ENCODE measurements at regions not wholly inside any gene's neighbourhood (a gene's known extent, or its start where the extent isn't known, plus 50 kb on each side); places are given as distances from the start of the nearest gene placed in this dataset.
"Not testable (repeated sequence)": the region's sequence is repeated elsewhere in the genome, so short reads cannot be mapped to it uniquely, and the experiment has no call there.

DNA sequence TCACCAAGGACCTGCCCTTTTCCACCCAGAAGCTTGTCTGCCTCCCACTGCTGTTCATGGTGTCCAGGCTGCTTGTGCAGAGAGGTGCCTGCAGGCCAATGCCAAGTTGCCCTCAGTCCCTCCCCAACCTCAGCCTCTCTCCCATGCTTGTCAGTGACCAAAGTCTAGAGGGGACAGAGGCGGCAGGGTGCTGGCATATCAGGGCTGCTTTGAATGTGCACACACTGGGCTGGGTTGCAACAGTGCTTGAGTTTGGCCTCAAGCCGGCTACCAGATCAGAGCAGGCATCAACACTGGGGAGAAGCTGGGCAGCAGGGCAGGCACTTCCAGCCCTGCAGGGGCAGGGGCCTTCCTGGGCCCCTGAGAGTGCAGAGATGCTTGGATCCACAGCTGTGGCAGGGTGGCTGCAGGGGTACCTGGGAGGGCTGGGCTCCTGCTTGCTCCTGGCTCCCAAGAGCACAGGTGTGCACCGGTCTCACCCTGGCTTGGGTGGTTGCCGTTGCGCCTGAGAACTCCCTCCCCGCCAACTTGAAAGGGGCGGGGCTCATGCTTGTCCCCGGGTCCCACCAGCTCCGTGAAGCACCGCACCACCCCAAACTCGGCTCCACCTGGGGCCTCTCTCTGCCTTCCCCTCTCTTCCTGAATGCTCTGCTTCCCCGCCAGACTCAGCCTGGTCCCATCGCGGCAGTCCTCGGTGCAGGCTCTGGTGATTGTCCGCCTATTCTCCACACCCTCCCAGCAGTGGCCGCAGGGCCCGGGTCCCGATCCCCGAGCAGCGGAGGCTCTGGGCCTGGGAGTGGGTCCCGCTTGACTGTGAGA, 1681.9 kb upstream of the ADGRL3 start:
- no peak for DNase-seq

GRCh38 chr4:59525885-59526284, 1674.2 kb upstream of the ADGRL3 start:
- no peak for DNase-seq

DNA sequence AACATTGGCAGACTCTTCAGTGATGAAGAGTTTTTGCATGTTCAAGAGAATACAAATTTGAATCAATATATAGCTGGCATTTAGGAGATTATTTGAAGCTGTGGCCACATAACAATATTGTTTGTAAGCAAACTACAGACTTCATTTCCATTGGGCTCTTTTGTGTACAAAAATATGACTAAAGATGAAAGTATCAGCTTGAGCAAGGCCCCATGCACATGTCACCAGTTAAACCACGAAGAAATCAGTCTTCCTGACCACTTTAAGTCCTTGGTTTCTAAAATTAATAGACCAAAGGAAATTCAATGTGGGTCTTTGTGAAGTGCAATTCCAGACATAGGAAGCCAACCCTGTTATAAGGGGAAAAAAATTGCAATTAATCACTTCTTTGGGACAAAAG, 1664.6 kb upstream of the ADGRL3 start:
- DNase-seq, result no peak

DNA sequence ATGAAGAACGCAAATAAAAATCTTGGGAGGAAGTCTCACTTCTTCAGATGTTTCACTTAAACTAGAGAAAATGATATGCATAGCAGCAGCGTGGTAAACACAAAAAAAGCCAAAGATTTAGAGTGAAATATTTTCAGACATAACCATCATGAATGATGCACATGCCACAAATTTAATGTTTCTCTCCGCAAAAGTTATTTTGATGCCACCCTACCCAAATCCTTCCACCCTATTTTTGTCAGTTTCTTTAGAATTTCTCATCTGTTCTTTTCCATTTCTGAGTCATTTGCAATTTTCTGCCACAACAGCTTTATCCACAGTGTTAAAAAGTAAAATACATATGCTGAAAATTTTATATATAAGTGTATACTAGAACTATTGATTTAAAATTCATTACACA, 1663.7 kb upstream of the ADGRL3 start:
- DNase-seq, result no peak

DNA sequence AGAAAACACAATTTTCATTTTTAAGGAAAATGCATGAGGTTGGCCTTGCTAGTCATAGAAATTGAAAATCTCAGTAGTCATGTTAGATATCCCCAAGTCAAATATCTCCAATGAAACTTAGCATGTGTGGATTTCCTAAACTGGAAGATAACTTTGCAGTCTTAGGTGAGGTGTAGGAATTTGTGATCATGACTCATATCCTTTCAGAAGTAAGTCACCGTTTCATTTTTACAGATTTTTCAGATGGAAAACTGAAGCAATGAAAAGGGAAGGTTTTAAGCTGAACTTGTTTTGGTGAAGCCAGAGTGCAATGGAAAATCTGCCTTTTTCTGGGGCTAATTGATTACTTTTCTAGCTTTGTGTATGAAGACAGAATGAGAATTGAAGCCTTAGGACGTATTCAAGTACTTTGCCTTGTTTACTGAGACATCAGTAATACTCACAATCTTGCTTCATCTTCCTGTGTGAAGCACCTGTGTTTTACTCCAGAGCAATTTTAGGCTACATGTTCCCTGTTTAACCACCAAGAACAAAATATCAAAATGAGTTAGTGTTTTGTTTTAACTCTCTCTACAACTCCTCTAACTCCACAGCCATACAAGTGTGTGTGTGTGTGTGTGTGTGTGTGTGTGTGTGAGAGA, 1662.8 kb upstream of the ADGRL3 start:
- DNase-seq, result no peak

- DNase-seq, result no peak
Measured at GRCh38 chr4:59539401-59539800, 1660.7 kb upstream of the ADGRL3 start.

GRCh38 chr4:59540311-59540710, 1659.8 kb upstream of the ADGRL3 start:
- DNase-seq, result no peak

DNA sequence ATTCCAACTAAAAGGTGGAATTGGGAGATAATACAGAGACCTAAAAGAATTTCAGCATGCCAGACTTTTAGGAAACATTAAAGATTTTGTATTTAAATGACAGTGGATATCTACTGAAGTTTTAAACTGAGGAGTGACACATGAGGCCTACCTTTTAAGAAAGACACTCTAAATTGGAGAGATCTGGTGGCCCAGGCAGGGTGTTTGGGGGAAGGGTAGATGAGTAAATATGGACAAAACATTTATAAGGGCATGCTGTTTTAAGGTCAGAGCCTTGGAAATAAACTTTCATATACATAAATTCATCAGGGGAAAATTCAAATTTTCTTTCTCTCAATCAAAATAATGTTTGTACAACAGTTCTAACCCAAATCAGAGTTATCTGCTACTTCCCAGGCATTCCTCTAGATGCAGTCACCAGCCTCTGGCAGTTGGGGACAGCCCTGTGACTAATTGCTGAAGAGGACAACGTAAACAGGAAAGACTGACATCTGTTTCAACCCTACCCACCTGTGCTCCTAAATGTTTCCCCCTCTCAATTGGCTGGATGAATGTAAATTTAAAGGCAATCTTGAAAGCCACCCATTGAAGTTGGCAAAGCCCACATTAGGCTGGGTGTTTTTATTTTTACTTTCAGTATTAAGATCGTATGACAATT, 1646.9 kb upstream of the ADGRL3 start:
- DNase-seq, result peak; percentile 23

GRCh38 chr4:59553721-59554091, 1646.4 kb upstream of the ADGRL3 start:
- DNase-seq, result peak; percentile 8

- not testable (repeated sequence) for DNase-seq
Measured at GRCh38 chr4:59556191-59556590, 1643.9 kb upstream of the ADGRL3 start.

- DNase-seq, result not testable (repeated sequence)
Measured at GRCh38 chr4:59560141-59560648, 1639.9 kb upstream of the ADGRL3 start.

- no peak for DNase-seq
Measured at GRCh38 chr4:59565836-59566235, 1634.3 kb upstream of the ADGRL3 start.

DNA sequence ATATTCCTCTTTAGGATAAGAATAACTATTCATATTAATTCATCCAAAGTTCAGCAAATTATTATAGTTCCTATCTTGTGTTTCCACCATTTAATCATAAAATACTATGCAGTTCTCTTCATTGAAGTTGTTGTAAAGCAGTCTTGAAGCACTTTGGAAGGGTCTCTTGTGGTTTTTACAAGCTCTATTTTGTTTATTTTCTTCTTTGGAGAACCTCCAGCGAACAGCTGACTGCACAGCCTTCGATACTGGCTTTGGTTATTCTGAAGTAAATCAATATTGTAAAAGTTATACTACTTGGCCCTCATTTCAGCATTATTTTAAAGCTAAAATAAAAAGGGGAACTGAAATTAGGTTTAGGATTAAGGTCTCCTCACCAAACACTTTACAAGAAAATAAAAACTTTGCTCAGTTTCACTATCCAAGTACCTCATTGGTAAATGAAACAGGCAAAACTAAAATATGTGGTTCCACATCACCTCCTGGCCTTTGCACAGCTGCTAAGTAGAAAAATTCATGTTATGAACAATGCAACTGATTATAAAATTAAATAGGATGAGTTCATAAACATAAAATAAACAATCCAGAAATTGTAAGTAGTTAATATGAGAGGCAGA, 1629.2 kb upstream of the ADGRL3 start:
- no peak for DNase-seq

GRCh38 chr4:59571805-59572430, 1628.2 kb upstream of the ADGRL3 start:
- DNase-seq, result no peak

DNA sequence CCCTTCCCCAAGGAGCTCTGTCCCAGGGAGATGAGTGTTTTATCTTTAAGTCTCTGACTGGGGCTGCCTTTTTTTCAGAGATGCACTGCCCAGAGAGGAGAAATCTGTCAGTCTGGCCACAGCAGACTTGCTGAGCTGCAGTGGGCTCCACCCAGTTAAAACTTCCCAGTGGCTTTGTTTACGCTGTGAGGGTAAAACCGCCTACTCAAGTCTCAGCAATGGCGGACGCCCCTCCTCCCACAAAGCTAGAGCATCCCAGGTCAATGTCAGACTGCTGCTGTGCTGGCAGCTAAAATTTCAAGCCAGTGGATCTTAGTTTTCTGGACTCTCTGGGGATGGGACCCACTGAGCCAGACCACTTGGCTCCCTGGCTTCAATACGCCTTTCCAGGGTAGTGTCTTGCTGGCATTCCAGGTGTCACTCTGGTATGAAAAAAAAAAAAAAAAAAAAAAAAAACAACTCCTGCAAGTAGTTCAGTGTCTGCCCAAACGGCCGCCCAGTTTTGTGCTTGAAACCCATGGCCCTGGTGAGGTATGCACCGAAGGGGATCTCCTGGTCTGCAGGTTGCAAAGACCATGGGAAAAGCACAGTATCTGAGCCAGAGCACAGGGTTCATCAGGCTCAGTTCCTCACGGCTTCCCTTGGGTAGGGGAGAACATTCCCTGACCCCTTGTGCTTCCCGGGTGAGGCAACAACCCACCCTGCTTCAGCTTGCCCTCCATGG, 1616.1 kb upstream of the ADGRL3 start:
- no peak for DNase-seq

DNA sequence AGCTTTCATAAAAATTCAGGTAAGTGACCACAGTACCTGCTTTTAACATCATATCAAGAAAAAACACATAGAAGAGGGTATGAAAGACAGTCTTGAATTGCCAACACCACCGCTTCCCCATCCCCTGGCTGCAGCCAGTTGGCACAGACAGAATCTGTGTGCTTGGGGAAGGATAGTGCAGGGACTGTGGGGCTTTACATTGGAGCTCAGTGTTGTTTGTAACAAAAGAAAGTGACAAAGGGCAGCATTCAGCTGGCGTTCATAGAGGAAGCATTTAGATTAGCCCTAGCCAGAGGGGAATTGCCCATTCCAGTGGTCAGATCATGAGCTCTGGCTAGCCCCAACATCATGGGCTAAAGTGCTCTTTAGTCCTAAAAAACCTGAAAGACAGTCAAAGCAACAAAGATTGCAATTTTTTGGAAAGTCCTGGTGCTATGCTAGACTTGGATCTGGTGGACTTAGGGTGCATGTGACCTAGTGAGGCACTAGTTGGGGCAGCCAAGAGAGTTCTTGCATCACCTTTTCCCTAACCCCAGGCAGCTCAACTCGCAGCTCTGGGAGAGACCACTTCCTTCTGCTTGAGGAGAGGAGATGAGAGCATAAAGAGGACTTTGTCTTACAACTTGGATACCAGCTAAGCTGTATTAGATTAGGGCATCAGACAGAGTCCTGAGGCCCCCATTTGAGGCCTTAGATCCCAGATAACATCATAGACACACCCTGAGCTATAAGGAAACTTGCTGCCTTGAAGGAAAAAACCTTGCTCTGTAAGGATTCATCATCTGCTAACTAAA, 1602.4 kb upstream of the ADGRL3 start:
- DNase-seq, result no peak

- no peak for DNase-seq
Measured at GRCh38 chr4:59598330-59598618, 1601.9 kb upstream of the ADGRL3 start.

- DNase-seq, result no peak
Measured at GRCh38 chr4:59608466-59608865, 1591.7 kb upstream of the ADGRL3 start.

DNA sequence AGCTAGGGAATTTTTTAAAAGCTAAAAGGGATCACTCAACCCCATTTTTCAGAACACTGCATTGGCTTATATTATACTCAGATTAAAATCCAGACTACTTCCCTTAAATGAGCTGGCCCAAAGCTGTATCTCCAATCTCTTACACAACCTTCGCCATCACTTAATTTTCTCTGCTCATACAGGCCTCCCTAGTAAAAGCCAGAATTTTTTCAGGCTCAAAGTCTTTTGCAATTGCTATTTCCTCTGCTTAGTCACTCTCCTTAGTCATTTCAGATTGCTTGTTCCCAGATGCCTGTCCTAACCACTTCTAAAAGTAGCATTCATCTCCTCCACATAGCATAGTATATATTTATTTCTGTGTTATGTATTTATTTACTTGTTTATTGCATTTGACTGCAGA, 1587.9 kb upstream of the ADGRL3 start:
- DNase-seq, result no peak

- no peak for DNase-seq
Measured at GRCh38 chr4:59615316-59615715, 1584.8 kb upstream of the ADGRL3 start.

DNA sequence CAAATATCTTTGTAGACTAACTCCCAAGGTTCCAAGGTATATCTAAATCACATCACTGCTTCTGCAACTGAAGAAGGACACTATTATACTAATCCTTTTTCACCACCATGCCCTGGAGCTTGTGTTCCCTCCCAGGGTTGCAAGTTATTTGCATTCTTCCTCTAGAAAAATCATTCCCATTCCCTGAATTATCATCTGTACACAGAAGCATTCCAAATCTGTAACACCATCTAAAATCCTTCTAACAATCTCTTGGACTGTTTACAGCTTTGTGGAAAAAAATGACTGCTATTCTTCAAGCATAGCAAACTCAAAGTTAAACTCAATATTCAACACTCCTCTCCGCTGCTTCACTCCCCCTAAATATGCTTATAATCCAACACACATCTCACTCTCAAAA, 1570.8 kb upstream of the ADGRL3 start:
- DNase-seq, result no peak

- no peak for DNase-seq
Measured at GRCh38 chr4:59630235-59630634, 1569.9 kb upstream of the ADGRL3 start.

All from 8988T (cell line).